IMR-90 (cell line): ENCODE measurements at regions not wholly inside any gene's neighbourhood (a gene's known extent, or its start where the extent isn't known, plus 50 kb on each side); places are given as distances from the start of the nearest gene placed in this dataset.

ENCODE experiments used
- ATAC-seq: fragments of 200-7000 bp; cut with Tn5 transposase; 2 replicates; pipeline ENCODE4 v1.9.1; 2020; ENCODE audit warnings: low read depth, mild to moderate bottlenecking, moderate library complexity
- BruUV-seq: library from RNA; stranded (reverse); fragments of 400-500 nt; replicated peaks from 2 replicates; lab custom pipeline; 2021; lab: Mats Ljungman, UMichigan
- CTCF ChIA-PET: fragments of 300-600 bp; formaldehyde crosslinking; extraction: SDS; loops from one replicate; lab custom pipeline; 2021; ENCODE audit warnings: antibody characterized with exemption; lab: Yijun Ruan, JAX
- POLR2A ChIA-PET: fragments of 300-600 bp; sonication (Branson Sonifier 250); formaldehyde crosslinking; loops from one replicate; lab custom pipeline; 2022; ENCODE audit warnings: antibody characterized with exemption; ENCODE audit not compliant: unreplicated experiment; lab: Charles Lee
- DNase-seq: peaks from one replicate; pipeline ENCODE4 v3.0.0; 2013
- H2AFZ ChIP-seq: replicated peaks from 2 replicates; pipeline ENCODE3; 2013; ENCODE audit warnings: low read length, mild to moderate bottlenecking; ENCODE audit not compliant: poor library complexity
- H2AK5ac ChIP-seq: 2 replicates; pipeline ENCODE4 v1.6.1; 2013; ENCODE audit warnings: low read depth, low read length, inconsistent platforms
- H2AK9ac ChIP-seq: replicated peaks from 2 replicates; pipeline ENCODE3; 2013; ENCODE audit warnings: mild to moderate bottlenecking, low read depth, low read length, moderate library complexity; ENCODE audit not compliant: poor library complexity
- H2BK120ac ChIP-seq: 2 replicates; pipeline ENCODE4 v1.6.1; 2013; ENCODE audit warnings: low read depth, low read length, inconsistent platforms
- H2BK15ac ChIP-seq: 3 replicates; pipeline ENCODE4 v1.6.1; 2013; ENCODE audit warnings: low read depth, low read length, inconsistent platforms
- H2BK20ac ChIP-seq: 2 replicates; pipeline ENCODE4 v1.6.1; 2013; ENCODE audit warnings: low read depth, mild to moderate bottlenecking, inconsistent platforms, low read length, moderate library complexity
- H2BK5ac ChIP-seq: 2 replicates; pipeline ENCODE4 v1.6.1; 2013; ENCODE audit warnings: mild to moderate bottlenecking, low read depth, low read length, inconsistent platforms; ENCODE audit not compliant: poor library complexity, severe bottlenecking
- H3K14ac ChIP-seq: replicated peaks from 2 replicates; pipeline ENCODE4 v1.6.1; 2013; ENCODE audit warnings: low read depth, low read length, inconsistent platforms
- H3K18ac ChIP-seq: 2 replicates; pipeline ENCODE4 v1.6.1; 2013; ENCODE audit warnings: low read depth, low read length, control low read depth
- H3K23ac ChIP-seq: 2 replicates; pipeline ENCODE4 v1.6.1; 2013; ENCODE audit warnings: low read depth, low read length, inconsistent platforms
- H3K27ac ChIP-seq: 2 replicates; pipeline ENCODE4 v1.5.1; 2013; ENCODE audit warnings: mild to moderate bottlenecking, control low read depth, low read length; ENCODE audit not compliant: insufficient read depth
- H3K27me3 ChIP-seq: 2 replicates; pipeline ENCODE4 v1.6.1; 2013; ENCODE audit warnings: low read length; ENCODE audit not compliant: control insufficient read depth, insufficient read depth
- H3K36me3 ChIP-seq: 2 replicates; pipeline ENCODE4 v1.6.1; 2013; ENCODE audit warnings: low read length, mixed read lengths; ENCODE audit not compliant: control insufficient read depth, insufficient read depth
- H3K4ac ChIP-seq: 2 replicates; pipeline ENCODE4 v1.6.1; 2013; ENCODE audit warnings: low read depth, low read length, inconsistent platforms
- H3K4me1 ChIP-seq: 2 replicates; pipeline ENCODE4 v1.6.1; 2013; ENCODE audit warnings: low read length, mixed read lengths; ENCODE audit not compliant: control insufficient read depth, insufficient read depth
- H3K4me2 ChIP-seq: 2 replicates; pipeline ENCODE4 v1.6.1; 2013; ENCODE audit warnings: low read depth, mild to moderate bottlenecking, control low read depth, low read length, moderate library complexity
- H3K4me3 ChIP-seq: 2 replicates; pipeline ENCODE4 v1.5.1; 2013; ENCODE audit warnings: low read depth, mild to moderate bottlenecking, control low read depth, low read length, moderate library complexity; ENCODE audit not compliant: insufficient read depth
- H3K56ac ChIP-seq: 2 replicates; pipeline ENCODE4 v1.6.1; 2013; ENCODE audit warnings: low read length, inconsistent platforms; ENCODE audit not compliant: insufficient read depth; ENCODE audit errors: extremely low read depth
- H3K79me1 ChIP-seq, 2 experiments: 2 replicates each; pipeline ENCODE4 v1.6.1; 2013; ENCODE audit warnings: low read length in 2 of 2, inconsistent platforms in 1 of 2, low read depth in 1 of 2
- H3K9ac ChIP-seq: 2 replicates; pipeline ENCODE4 v1.6.1; 2013; ENCODE audit warnings: low read depth, low read length, control low read depth
- H3K9me1 ChIP-seq: 2 replicates; pipeline ENCODE4 v1.6.1; 2013; ENCODE audit warnings: low read length, inconsistent platforms; ENCODE audit not compliant: insufficient read depth
- H3K9me3 ChIP-seq: 2 replicates; pipeline ENCODE4 v1.6.1; 2013; ENCODE audit warnings: low read length; ENCODE audit not compliant: control insufficient read depth, insufficient read depth
- H4K20me1 ChIP-seq: 2 replicates; pipeline ENCODE4 v1.6.1; 2013; ENCODE audit warnings: low read length, inconsistent platforms; ENCODE audit not compliant: insufficient read depth
- H4K5ac ChIP-seq: 2 replicates; pipeline ENCODE4 v1.6.1; 2013; ENCODE audit warnings: mild to moderate bottlenecking, low read depth, low read length, control low read depth
- H4K8ac ChIP-seq, 2 experiments: 2 replicates each; pipeline ENCODE4 v1.6.1; 2013; ENCODE audit warnings: low read depth in 2 of 2, low read length in 2 of 2, control low read depth in 1 of 2, inconsistent platforms in 1 of 2
- H4K91ac ChIP-seq: 2 replicates; pipeline ENCODE4 v1.6.1; 2013; ENCODE audit warnings: low read depth, low read length, inconsistent platforms; ENCODE audit not compliant: insufficient read depth
- BHLHE40 ChIP-seq: fragments of 150-350 bp; IDR thresholded peaks from 2 replicates; pipeline ENCODE4 v1.6.1; 2016; ENCODE audit warnings: mild to moderate bottlenecking, low read depth, low read length
- CEBPB ChIP-seq: IDR thresholded peaks from 2 replicates; pipeline ENCODE4 v1.6.1; 2012; ENCODE audit warnings: low read depth, low read length, improper control_type of control experiment
- CHD1 ChIP-seq: IDR thresholded peaks from 2 replicates; pipeline ENCODE4 v1.6.1; 2012; ENCODE audit warnings: low read depth, low read length, improper control_type of control experiment
- FOS ChIP-seq: fragments of 150-350 bp; IDR thresholded peaks from 2 replicates; pipeline ENCODE4 v1.6.1; 2016; ENCODE audit warnings: low read depth, low read length
- MAFK ChIP-seq: IDR thresholded peaks from 2 replicates; pipeline ENCODE4 v1.6.1; 2012; ENCODE audit warnings: low read depth, low read length, improper control_type of control experiment
- MAZ ChIP-seq: IDR thresholded peaks from 2 replicates; pipeline ENCODE4 v1.6.1; 2012; ENCODE audit warnings: low read depth, mild to moderate bottlenecking, low read length, improper control_type of control experiment, moderate library complexity, borderline replicate concordance
- MXI1 ChIP-seq: IDR thresholded peaks from 2 replicates; pipeline ENCODE4 v1.6.1; 2012; ENCODE audit warnings: low read depth, mild to moderate bottlenecking, low read length, moderate library complexity, borderline replicate concordance
- NFE2L2 ChIP-seq: fragments of 150-350 bp; IDR thresholded peaks from 2 replicates; pipeline ENCODE4 v1.6.1; 2016; ENCODE audit warnings: low read depth, mild to moderate bottlenecking, low read length
- POLR2A ChIP-seq: IDR thresholded peaks from 2 replicates; pipeline ENCODE4 v1.6.1; 2012; ENCODE audit warnings: mild to moderate bottlenecking, low read depth, low read length
- RAD21 ChIP-seq: IDR thresholded peaks from 2 replicates; pipeline ENCODE4 v1.6.1; 2012; ENCODE audit warnings: low read length, improper control_type of control experiment
- RCOR1 ChIP-seq: IDR thresholded peaks from 2 replicates; pipeline ENCODE4 v1.6.1; 2012; ENCODE audit warnings: mild to moderate bottlenecking, low read length, improper control_type of control experiment; ENCODE audit not compliant: insufficient replicate concordance
- RFX5 ChIP-seq: IDR thresholded peaks from 2 replicates; pipeline ENCODE4 v1.8.0; 2012; ENCODE audit warnings: low read depth, mild to moderate bottlenecking, low read length, moderate library complexity
- SMC3 ChIP-seq: fragments of 150-350 bp; IDR thresholded peaks from 2 replicates; pipeline ENCODE4 v1.6.1; 2016; ENCODE audit warnings: low read depth, mild to moderate bottlenecking, antibody characterized with exemption, low read length, moderate library complexity
- WGBS, 2 experiments: methylation state at CpG; one replicate each; pipeline versions ENCODE4 v1.1.5 to v1.1.7; 2013; ENCODE audit warnings: missing lambda C conversion rate in 2 of 2; ENCODE audit not compliant: insufficient read length in 1 of 2; ENCODE audit errors: extremely low coverage in 2 of 2; 5-methylcytosine and 5-hydroxymethylcytosine counted together
- dilution Hi-C: fragments of 300-500 bp; cut with HindIII; formaldehyde crosslinking; loops from one replicate; pipeline ENCODE4 v1.14.3; 2018; ENCODE audit warnings: low sequenced_read_pairs; ENCODE audit not compliant: unreplicated experiment
- in situ Hi-C: fragments of 300-500 bp; cut with MboI; formaldehyde crosslinking; loops from 3 replicates; pipeline ENCODE4 v1.14.3; 2019; ENCODE audit warnings: low sequenced_read_pairs, inconsistent platforms, mixed read lengths
- intact Hi-C: fragments of 100-400 bp; cut with micrococcal nuclease; formaldehyde crosslinking; loops from 2 replicates; pipeline ENCODE4 v1.10.0; 2022
- TF ChIP-seq, protein P1 (sequence below): fragments of 150-350 bp; IDR thresholded peaks from 2 replicates; pipeline ENCODE4 v1.6.1; 2017; ENCODE audit warnings: mild to moderate bottlenecking, antibody characterized with exemption, low read length, low read depth
- TF ChIP-seq, protein P2 (sequence below): fragments of 150-350 bp; IDR thresholded peaks from 2 replicates; pipeline ENCODE4 v1.6.1; 2016; ENCODE audit warnings: low read depth, mild to moderate bottlenecking, low read length, moderate library complexity, borderline replicate concordance
- TF ChIP-seq, protein P3 (sequence below): conservative IDR thresholded peaks from 2 replicates; pipeline ENCODE4 v1.5.1; 2012; ENCODE audit warnings: mild to moderate bottlenecking, low read depth, low read length, improper control_type of control experiment

DNA sequence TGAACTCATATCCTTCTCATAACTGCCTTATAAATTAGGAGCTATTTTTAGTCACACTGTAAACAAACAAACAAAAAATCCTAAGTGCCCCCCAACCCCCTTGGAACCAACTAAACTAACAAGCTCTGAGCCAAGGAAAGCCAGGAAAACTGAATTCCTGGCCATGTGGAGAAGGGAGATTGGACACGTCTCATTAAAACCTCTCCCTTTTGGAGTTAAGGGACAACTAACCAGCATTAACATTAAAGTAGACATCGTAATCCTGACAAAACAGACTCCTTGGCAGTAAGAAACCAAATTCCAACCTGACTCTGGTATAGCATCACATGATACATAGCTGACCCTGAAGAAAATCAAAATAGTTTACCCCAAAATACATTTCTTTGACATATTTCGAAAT is 937.1 kb upstream of the GRIA3 start:
- Histone ChIP-seq H2BK15ac (no peak overlapping the region), H3K27ac (no peak overlapping the region), H4K20me1 (no peaks in the 10 kb centered on the region), H3K23ac (no peak overlapping the region), H2AK5ac (no peak overlapping the region), H3K9ac (no peak overlapping the region), H4K8ac (no peak overlapping the region), H3K4me1 (no peaks in the 10 kb centered on the region), H3K27me3 (no peaks in the 10 kb centered on the region), H4K91ac (no peak overlapping the region), H2BK5ac (no peak overlapping the region), H3K9me1 (no peaks in the 10 kb centered on the region), H3K9me3 (no peaks in the 10 kb centered on the region), H3K36me3 (no peaks in the 10 kb centered on the region), H3K18ac (no peak overlapping the region), H3K56ac (no peak overlapping the region), H2AK9ac (no peak overlapping the region), H3K79me1 (no peaks in the 10 kb centered on the region), H3K4me2 (no peak overlapping the region), H2AFZ (no peak overlapping the region), H2BK20ac (no peak overlapping the region), H4K5ac (no peak overlapping the region), H2BK120ac (no peak overlapping the region), H3K14ac (no peak overlapping the region), H3K4me3 (no peak overlapping the region), H3K4ac (no peak overlapping the region)
- dilution Hi-C loops, result no loop called here
- in situ Hi-C loops, result no loop called here
- ChIA-PET POLR2A (no interaction called here), CTCF (no interaction called here)
- no TSS peak for BruUV-seq
- intact Hi-C loops, result no loop called here
- ATAC-seq, result no peak
- TF ChIP-seq RAD21 (no peak), POLR2A (no peak), RCOR1 (no peak), MAZ (no peak), SMC3 (no peak), CEBPB (no peak), NFE2L2 (no peak), FOS (no peak), CHD1 (no peak), BHLHE40 (no peak), MAFK (no peak), MXI1 (no peak), RFX5 (no peak)
- TF ChIP-seq, protein P1, sequence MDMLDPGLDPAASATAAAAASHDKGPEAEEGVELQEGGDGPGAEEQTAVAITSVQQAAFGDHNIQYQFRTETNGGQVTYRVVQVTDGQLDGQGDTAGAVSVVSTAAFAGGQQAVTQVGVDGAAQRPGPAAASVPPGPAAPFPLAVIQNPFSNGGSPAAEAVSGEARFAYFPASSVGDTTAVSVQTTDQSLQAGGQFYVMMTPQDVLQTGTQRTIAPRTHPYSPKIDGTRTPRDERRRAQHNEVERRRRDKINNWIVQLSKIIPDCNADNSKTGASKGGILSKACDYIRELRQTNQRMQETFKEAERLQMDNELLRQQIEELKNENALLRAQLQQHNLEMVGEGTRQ, result no peak
- TF ChIP-seq, protein P2, sequence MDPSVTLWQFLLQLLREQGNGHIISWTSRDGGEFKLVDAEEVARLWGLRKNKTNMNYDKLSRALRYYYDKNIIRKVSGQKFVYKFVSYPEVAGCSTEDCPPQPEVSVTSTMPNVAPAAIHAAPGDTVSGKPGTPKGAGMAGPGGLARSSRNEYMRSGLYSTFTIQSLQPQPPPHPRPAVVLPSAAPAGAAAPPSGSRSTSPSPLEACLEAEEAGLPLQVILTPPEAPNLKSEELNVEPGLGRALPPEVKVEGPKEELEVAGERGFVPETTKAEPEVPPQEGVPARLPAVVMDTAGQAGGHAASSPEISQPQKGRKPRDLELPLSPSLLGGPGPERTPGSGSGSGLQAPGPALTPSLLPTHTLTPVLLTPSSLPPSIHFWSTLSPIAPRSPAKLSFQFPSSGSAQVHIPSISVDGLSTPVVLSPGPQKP, result no peak
- TF ChIP-seq, protein P3, sequence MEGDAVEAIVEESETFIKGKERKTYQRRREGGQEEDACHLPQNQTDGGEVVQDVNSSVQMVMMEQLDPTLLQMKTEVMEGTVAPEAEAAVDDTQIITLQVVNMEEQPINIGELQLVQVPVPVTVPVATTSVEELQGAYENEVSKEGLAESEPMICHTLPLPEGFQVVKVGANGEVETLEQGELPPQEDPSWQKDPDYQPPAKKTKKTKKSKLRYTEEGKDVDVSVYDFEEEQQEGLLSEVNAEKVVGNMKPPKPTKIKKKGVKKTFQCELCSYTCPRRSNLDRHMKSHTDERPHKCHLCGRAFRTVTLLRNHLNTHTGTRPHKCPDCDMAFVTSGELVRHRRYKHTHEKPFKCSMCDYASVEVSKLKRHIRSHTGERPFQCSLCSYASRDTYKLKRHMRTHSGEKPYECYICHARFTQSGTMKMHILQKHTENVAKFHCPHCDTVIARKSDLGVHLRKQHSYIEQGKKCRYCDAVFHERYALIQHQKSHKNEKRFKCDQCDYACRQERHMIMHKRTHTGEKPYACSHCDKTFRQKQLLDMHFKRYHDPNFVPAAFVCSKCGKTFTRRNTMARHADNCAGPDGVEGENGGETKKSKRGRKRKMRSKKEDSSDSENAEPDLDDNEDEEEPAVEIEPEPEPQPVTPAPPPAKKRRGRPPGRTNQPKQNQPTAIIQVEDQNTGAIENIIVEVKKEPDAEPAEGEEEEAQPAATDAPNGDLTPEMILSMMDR, result no peak
- no CpG with 5 or more reads among the region's 3 CpGs for WGBS, 2 experiments
- no peak for DNase-seq
